ENCODE measurements at regions not wholly inside any gene's neighbourhood (a gene's known extent, or its start where the extent isn't known, plus 50 kb on each side); places are given as distances from the start of the nearest gene placed in this dataset.

- no peak for TF ChIP-seq PATZ1 (CRISPR knock-in tag; IDR thresholded peaks at IDR 0.05; ENCODE audit: borderline replicate concordance)
- TF ChIP-seq ISL1 (CRISPR knock-in tag; IDR thresholded peaks at IDR 0.05) = no peak
- no peak for TF ChIP-seq TCF4 (CRISPR knock-in tag; IDR thresholded peaks at IDR 0.05; ENCODE audit: borderline replicate concordance)
- no peak for TF ChIP-seq ZNF8 (CRISPR knock-in tag; IDR thresholded peaks at IDR 0.05)
- TF ChIP-seq ZFP30 (CRISPR knock-in tag; IDR thresholded peaks at IDR 0.05) = no peak
- no peak for TF ChIP-seq CREB5 (CRISPR knock-in tag; IDR thresholded peaks at IDR 0.05; ENCODE audit: low read depth)
These were observed 535.5 kb downstream of the PDHA2 start for GRCh38 chr4:96375367-96375766.
